ENCODE measurements at regions not wholly inside any gene's neighbourhood (a gene's known extent, or its start where the extent isn't known, plus 50 kb on each side); places are given as distances from the start of the nearest gene placed in this dataset.

- Mint-ChIP-seq H3K9me3 (peaks cover 4% of the 10 kb centered on the region), H3K4me3 (no peak overlapping the region)
- TF ChIP-seq CTCF (conservative IDR thresholded peaks at IDR 0.05): no peak
Observed at GRCh38 chr10:128922172-128922571, 544.9 kb upstream of the MGMT start.

GRCh38 chr10:128922619-128923196 is 544.3 kb upstream of the MGMT start:
- H3K36me3 Mint-ChIP-seq (ENCODE audit: low read depth): no peaks in the 10 kb centered on the region
- no peak for TF ChIP-seq CTCF (conservative IDR thresholded peaks at IDR 0.05)
- H3K9me3 Mint-ChIP-seq: peaks cover 4% of the 10 kb centered on the region
- DNase-seq (ENCODE audit: low read depth, low spot score): no peak
- H3K27me3 Mint-ChIP-seq (ENCODE audit: low read depth): no peaks in the 10 kb centered on the region
- H3K4me3 Mint-ChIP-seq: no peak overlapping the region
- no peak overlapping the region for H3K27ac Mint-ChIP-seq (ENCODE audit: unreplicated experiment)
- H3K4me1 Mint-ChIP-seq: no peaks in the 10 kb centered on the region

More at GRCh38 chr10:128922172-128922571, 544.9 kb upstream of the MGMT start:
- no peak for DNase-seq (ENCODE audit: low read depth, low spot score)
- H3K4me1 Mint-ChIP-seq: no peaks in the 10 kb centered on the region
- no peaks in the 10 kb centered on the region for H3K27me3 Mint-ChIP-seq (ENCODE audit: low read depth)
- H3K36me3 Mint-ChIP-seq (ENCODE audit: low read depth): no peaks in the 10 kb centered on the region
- H3K27ac Mint-ChIP-seq (ENCODE audit: unreplicated experiment): no peak overlapping the region

GRCh38 chr10:128924918-128925317 is 542.1 kb upstream of the MGMT start:
- no peaks in the 10 kb centered on the region for H3K4me1 Mint-ChIP-seq
- no peak overlapping the region for H3K4me3 Mint-ChIP-seq
- H3K9me3 Mint-ChIP-seq: no peaks in the 10 kb centered on the region
- H3K36me3 Mint-ChIP-seq (ENCODE audit: low read depth): no peaks in the 10 kb centered on the region
- no peak overlapping the region for H3K27ac Mint-ChIP-seq (ENCODE audit: unreplicated experiment)
- TF ChIP-seq CTCF (conservative IDR thresholded peaks at IDR 0.05): no peak
- no peak for DNase-seq (ENCODE audit: low read depth, low spot score)
- H3K27me3 Mint-ChIP-seq (ENCODE audit: low read depth): no peaks in the 10 kb centered on the region

GRCh38 chr10:128926711-128927110 is 540.3 kb upstream of the MGMT start:
- H3K36me3 Mint-ChIP-seq (ENCODE audit: low read depth): no peaks in the 10 kb centered on the region
- no peaks in the 10 kb centered on the region for H3K27me3 Mint-ChIP-seq (ENCODE audit: low read depth)
- peaks cover 4% of the 10 kb centered on the region for H3K4me1 Mint-ChIP-seq
- no peak overlapping the region for H3K4me3 Mint-ChIP-seq
- H3K9me3 Mint-ChIP-seq: no peaks in the 10 kb centered on the region
- TF ChIP-seq CTCF (conservative IDR thresholded peaks at IDR 0.05): no peak
- no peak overlapping the region for H3K27ac Mint-ChIP-seq (ENCODE audit: unreplicated experiment)
- DNase-seq (ENCODE audit: low read depth, low spot score): no peak

- no peaks in the 10 kb centered on the region for H3K27me3 Mint-ChIP-seq (ENCODE audit: low read depth)
- DNase-seq (ENCODE audit: low read depth, low spot score): no peak
- peaks cover 4% of the 10 kb centered on the region for H3K4me1 Mint-ChIP-seq
- no peak overlapping the region for H3K27ac Mint-ChIP-seq (ENCODE audit: unreplicated experiment)
- TF ChIP-seq CTCF (conservative IDR thresholded peaks at IDR 0.05): no peak
- no peaks in the 10 kb centered on the region for H3K36me3 Mint-ChIP-seq (ENCODE audit: low read depth)
- H3K9me3 Mint-ChIP-seq: no peaks in the 10 kb centered on the region
- no peak overlapping the region for H3K4me3 Mint-ChIP-seq
Observed at GRCh38 chr10:128927497-128928161, 539.4 kb upstream of the MGMT start.

Measured in neural crest cell (in vitro differentiated cells).